ENCODE measurements at regions not wholly inside any gene's neighbourhood (a gene's known extent, or its start where the extent isn't known, plus 50 kb on each side); places are given as distances from the start of the nearest gene placed in this dataset.

- no peak overlapping the region for H3K27ac ChIP-seq
- H3K4me1 ChIP-seq (ENCODE audit: low read depth): peaks cover 9% of the 10 kb centered on the region
- DNase-seq (ENCODE audit: low read depth in 1 of 2, low spot score in 1 of 2): no peak
These were observed 119.8 kb downstream of the SIK1 start for GRCh38 chr21:43306911-43307676.

GRCh38 chr21:43306391-43306790 lies 120.5 kb downstream of the SIK1 start:
- Histone ChIP-seq H3K27me3 (no peaks in the 10 kb centered on the region), H3K4me3 (no peak overlapping the region), H3K4me1 (ENCODE audit: low read depth) (peaks cover 3% of the 10 kb centered on the region), H3K27ac (no peak overlapping the region), H3K36me3 (no peaks in the 10 kb centered on the region), H3K9me3 (ENCODE audit: low read depth) (no peaks in the 10 kb centered on the region)
- no peak for DNase-seq (ENCODE audit: low read depth in 1 of 2, low spot score in 1 of 2)
- no peak for TF ChIP-seq CTCF (IDR thresholded peaks at IDR 0.05; ENCODE audit: low read depth, low read length)

More at GRCh38 chr21:43306911-43307676, 119.8 kb downstream of the SIK1 start:
- Histone ChIP-seq H3K4me3 (no peak overlapping the region), H3K36me3 (no peaks in the 10 kb centered on the region), H3K9me3 (ENCODE audit: low read depth) (no peaks in the 10 kb centered on the region), H3K27me3 (no peaks in the 10 kb centered on the region)
- no peak for TF ChIP-seq CTCF (IDR thresholded peaks at IDR 0.05; ENCODE audit: low read depth, low read length)

GRCh38 chr21:43305811-43306311 lies 121.1 kb downstream of the SIK1 start:
- DNase-seq (ENCODE audit: low read depth in 1 of 2, low spot score in 1 of 2): no peak
- H3K9me3 ChIP-seq (ENCODE audit: low read depth): no peaks in the 10 kb centered on the region
- no peak overlapping the region for H3K27ac ChIP-seq
- no peaks in the 10 kb centered on the region for H3K4me1 ChIP-seq (ENCODE audit: low read depth)
- H3K36me3 ChIP-seq: no peaks in the 10 kb centered on the region
- H3K27me3 ChIP-seq: no peaks in the 10 kb centered on the region
- H3K4me3 ChIP-seq: no peak overlapping the region
- no peak for TF ChIP-seq CTCF (IDR thresholded peaks at IDR 0.05; ENCODE audit: low read depth, low read length)

GRCh38 chr21:43305336-43305665 lies 121.6 kb downstream of the SIK1 start:
- no peak overlapping the region for H3K27ac ChIP-seq
- no peaks in the 10 kb centered on the region for H3K4me1 ChIP-seq (ENCODE audit: low read depth)
- no peaks in the 10 kb centered on the region for H3K27me3 ChIP-seq

DNA sequence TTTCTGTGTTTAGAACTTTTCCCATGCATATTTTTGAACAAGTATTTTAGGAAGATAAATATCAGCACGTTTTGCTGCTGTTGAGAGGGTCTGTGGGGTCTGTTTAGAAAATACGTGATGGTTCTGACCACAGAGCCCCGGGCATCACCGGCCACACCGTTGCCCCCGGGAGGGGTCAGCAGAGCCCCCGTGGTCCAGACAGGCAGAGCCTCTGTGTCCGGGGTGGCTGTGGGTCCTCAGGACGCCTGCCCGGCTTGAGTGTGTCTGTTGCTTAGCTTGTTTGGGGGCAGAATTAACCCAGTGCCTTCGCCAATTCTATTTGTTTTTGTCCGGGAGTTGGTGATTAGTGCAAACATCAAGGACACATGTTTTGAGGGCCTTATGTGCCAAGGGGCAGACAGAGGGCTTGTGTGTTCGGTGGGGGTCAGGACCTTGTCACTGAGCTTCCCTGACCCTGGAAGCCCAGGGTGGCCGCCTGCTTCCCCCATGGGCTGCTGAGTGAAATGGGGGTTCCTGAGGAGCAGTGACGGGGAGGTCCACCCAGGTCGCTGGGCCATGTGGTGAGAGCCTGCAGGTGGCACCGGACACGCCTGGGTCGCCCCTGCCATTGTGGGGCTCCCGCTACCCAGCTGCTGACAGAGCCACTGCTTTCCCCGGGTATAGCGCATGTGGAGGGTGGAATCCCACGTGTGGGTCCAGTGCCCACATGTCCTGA lies 122.2 kb downstream of the SIK1 start:
- DNase-seq (ENCODE audit: low read depth in 1 of 2, low spot score in 1 of 2): no peak
- no peak overlapping the region for H3K4me3 ChIP-seq
- H3K9me3 ChIP-seq (ENCODE audit: low read depth): no peaks in the 10 kb centered on the region
- H3K36me3 ChIP-seq: no peaks in the 10 kb centered on the region
- no peak for TF ChIP-seq CTCF (IDR thresholded peaks at IDR 0.05; ENCODE audit: low read depth, low read length)
- H3K27me3 ChIP-seq: no peaks in the 10 kb centered on the region
- H3K4me1 ChIP-seq (ENCODE audit: low read depth): peaks cover 2% of the 10 kb centered on the region
- H3K27ac ChIP-seq: no peak overlapping the region

More at GRCh38 chr21:43305336-43305665, 121.6 kb downstream of the SIK1 start:
- Histone ChIP-seq H3K4me3 (no peak overlapping the region), H3K9me3 (ENCODE audit: low read depth) (no peaks in the 10 kb centered on the region), H3K36me3 (no peaks in the 10 kb centered on the region)
- no peak for TF ChIP-seq CTCF (IDR thresholded peaks at IDR 0.05; ENCODE audit: low read depth, low read length)
- DNase-seq (ENCODE audit: low read depth in 1 of 2, low spot score in 1 of 2): no peak
